ENCODE measurements at regions not wholly inside any gene's neighbourhood (a gene's known extent, or its start where the extent isn't known, plus 50 kb on each side); places are given as distances from the start of the nearest gene placed in this dataset.

- DNase-seq (ENCODE audit: low read depth), result no peak
Measured at GRCh38 chr5:68352166-68352565, 136.6 kb downstream of the PIK3R1 start.

- DNase-seq (ENCODE audit: low read depth), result no peak
Measured at GRCh38 chr5:68353605-68354004, 138.0 kb downstream of the PIK3R1 start.

DNA sequence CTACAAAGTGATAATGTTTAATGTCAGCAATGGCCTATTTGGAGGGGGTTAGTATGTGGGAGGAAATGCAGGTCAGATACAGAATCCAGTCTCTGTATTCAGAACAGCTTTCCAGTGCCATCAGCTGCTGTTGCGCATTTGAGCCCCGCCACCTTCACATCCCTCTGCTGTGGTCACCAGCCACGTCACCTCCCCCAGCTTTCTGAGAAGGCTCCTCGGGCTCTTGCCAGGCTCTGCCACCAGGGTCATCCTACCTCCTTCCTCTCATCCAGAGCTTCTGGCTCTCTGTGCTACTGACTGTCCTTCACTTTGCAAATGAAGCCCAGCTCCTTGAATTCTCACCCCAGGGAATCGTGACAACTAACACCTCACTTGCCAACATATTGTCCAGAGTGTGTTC is 138.8 kb downstream of the PIK3R1 start:
- no peak for DNase-seq (ENCODE audit: low read depth)

DNA sequence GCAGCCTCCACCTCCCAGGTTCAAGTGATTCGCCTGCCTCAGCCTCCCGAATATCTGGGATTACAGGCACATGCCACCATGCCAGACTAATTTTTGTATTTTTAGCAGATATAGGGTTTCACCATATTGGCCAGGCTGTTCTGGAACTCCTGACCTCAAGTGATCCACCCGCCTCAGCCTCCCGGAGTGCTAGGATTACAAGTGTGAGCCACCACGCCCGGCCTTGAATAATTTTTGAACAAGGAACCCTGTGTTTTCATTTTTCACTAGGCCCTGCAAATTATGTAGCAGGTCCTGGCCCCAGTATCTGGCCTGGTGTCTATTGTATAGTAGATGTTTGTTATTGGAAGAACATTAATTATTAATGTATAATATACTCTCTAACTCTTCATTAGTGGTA is 140.7 kb downstream of the PIK3R1 start:
- no peak for DNase-seq (ENCODE audit: low read depth)

DNA sequence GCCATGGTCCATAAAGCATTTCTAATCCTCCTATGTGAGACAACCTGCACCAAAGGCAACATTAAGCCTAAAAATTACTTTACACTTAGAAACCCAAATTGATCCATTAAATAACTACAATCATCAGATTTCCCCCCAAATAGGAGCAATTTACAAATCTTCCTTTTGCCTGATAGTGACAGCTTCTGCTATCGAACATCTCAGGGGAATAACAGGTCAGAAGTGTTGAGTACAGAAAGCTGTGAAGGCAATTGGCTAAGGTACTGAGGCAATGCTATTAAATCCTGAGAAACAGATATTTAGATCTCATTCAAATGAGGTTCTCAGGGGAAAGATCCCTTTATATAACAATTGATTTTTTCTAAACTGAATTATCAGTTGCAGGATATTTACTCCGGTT is 141.1 kb downstream of the PIK3R1 start:
- no peak for DNase-seq (ENCODE audit: low read depth)

DNA sequence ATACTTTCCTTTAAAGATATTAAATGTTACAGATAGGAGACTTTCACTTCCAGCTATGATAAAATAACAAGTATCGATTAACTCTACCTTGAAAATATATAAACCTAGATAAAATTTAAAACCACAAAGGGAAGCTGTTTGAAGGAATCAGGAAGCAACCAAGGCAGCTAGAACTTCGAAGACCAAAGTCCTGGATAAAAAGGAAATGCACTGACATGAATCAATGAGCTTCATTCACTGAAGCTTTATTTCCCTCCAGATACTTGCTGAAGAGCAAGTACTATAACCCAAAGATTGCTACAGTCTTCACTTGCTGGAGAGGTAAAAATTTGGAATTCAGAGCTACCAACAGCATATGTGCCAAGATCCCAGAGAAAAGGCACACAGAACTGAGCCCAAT is 144.1 kb downstream of the PIK3R1 start:
- no peak for DNase-seq (ENCODE audit: low read depth)

DNA sequence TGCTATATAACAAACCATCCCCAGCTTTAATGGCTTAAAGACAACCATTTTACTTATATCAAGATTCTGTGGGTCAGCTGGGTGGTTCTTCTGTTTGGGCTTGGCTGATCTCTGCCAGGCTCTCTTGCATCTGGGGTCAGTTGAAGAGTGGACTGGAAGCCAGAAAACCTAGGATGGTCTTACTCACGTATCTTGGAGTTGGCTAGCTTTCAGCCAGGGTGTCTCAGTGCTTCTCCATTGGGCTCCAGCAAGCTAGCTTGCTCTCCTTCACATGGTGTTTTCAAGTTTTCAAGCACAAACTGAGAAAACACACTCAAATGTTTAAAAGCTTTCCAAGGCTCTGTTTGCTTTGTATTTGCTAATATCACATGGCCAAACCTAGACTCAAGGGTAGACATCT is 146.8 kb downstream of the PIK3R1 start:
- DNase-seq (ENCODE audit: low read depth), result no peak

DNA sequence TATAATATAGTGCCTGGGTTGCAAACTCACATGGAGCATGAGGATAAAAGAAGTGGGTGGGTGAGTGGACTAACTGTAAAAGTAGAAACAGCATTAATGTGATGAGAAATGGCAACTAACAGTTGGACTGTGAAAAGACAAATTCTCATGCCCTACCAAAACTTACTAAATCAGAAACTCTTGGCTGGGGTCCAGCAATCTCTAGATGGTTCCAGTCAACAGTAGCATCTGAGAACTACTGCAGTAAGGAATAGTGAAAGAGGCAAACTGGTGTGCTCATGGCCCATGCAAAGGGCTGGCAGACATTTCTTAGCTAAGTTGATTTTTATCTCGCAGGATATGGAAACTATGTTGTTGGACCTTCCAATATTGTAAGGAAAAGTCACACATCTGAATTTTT is 150.3 kb downstream of the PIK3R1 start:
- DNase-seq (ENCODE audit: low read depth), result no peak

GRCh38 chr5:68367287-68367686 is 151.7 kb downstream of the PIK3R1 start:
- DNase-seq (ENCODE audit: low read depth), result no peak

DNA sequence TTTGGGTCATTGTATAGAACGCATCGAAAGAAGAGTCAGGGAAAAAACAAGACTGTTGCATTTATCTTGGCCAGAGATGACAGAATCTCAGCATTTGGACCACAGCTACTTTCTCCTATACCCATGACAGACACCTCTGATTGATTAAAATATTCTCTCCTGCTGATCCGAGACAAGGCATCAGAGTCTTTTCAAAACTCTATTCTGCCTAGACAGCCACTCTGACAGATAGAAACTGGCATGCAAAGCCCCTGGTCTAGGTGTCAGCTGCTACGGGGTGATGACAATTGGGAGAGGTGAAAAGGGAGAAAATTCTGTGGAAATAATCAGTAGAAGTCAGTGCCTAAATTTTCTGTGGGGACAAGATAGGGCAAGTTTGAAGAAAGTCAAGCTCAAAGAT is 152.2 kb downstream of the PIK3R1 start:
- DNase-seq (ENCODE audit: low read depth), result no peak

- DNase-seq (ENCODE audit: low read depth), result no peak
Measured at GRCh38 chr5:68368311-68369022, 152.9 kb downstream of the PIK3R1 start.

DNA sequence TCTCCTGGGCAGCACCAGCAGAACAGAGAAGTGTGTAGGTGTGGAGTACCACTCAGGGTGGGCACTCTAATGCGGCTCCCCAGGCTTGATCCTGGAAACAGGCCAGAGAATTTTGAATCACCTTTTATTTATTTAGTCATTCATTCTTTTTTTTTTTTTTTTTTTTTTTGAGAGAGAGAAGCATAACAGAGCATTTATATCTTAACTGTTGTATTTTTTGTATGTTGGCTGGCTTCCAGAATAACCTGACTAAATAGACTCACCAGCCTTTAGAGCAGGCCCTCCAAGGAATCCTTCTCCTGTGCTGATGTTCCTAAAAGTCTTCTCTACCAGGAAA is 153.4 kb downstream of the PIK3R1 start:
- DNase-seq (ENCODE audit: low read depth), result no peak

- no peak for DNase-seq (ENCODE audit: low read depth)
Measured at GRCh38 chr5:68369457-68370125, 154.0 kb downstream of the PIK3R1 start.

DNA sequence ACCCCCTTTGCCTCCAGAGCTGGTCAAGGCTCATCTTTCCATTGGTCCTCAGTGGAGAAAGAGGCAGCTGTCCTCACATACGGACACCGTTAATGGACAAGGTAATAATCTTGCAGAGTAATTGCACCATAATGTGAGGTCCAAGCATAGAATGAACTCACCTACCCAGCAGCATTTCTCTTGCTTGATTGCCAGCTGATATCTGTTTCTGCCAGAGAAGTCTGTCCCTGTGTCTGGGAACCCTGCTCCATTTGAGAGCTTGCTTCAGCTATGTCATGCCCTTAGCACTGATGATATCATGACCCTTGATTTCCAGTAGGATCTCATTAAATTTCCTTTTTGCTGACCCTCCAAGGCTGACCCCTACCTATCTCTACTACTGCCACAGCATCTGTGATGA is 154.6 kb downstream of the PIK3R1 start:
- DNase-seq (ENCODE audit: low read depth), result no peak

DNA sequence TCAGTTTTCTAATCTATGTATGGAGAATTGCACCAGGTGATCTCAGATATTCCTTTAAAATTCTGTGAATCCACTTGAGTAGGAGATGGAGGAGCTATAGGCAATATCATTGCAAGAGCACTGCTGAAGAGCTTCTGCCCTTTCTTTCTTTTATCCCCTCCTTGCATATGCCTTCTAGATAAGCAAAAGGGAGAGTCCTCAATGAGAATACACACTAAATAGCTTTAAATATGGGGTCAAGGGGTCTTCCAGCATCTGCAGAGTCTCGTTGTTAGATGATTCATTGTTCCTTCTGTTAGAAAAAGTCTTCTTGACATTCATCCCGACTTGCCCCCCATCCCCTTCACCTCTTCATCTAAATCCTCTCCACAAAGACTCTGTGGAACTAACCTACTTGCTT is 156.1 kb downstream of the PIK3R1 start:
- DNase-seq (ENCODE audit: low read depth), result no peak

DNA sequence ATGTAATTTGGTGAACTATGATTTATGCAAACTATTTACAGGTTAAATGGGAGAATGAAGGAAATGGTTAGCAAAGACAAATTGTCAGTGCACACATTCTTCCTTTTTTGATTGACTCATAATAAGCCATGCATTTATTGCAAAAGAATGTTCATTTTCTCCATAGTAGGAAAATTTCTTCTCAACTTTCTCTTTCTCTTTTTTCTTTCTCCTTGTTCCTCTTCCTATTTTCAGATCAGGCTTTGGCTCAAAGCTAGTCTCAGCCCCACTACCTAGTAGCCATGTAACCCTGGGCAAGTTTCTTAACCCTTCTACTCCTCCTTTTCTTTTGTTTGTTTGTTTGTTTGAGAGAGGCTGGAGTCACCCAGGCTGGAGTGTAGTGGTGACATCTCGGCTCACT is 156.6 kb downstream of the PIK3R1 start:
- no peak for DNase-seq (ENCODE audit: low read depth)

DNA sequence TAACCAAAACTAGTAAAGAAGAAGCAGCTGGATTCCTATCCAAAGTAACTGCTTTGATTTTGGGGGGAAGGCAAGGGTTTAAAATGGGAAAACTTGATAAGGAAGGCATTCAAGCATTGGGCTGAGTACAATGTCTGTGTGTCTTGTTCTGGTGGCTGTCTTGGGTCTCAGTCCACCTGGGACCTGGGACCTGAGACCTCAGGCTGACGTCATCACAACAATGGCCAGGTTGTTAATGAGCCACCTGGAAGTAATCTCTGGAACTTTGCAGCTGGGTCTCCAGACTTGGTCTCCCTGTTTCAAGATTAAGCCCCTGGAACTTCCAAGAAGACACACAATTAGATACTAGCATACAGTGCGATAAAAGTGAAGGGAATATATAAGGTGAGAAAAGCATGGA is 157.5 kb downstream of the PIK3R1 start:
- no peak for DNase-seq (ENCODE audit: low read depth)

DNA sequence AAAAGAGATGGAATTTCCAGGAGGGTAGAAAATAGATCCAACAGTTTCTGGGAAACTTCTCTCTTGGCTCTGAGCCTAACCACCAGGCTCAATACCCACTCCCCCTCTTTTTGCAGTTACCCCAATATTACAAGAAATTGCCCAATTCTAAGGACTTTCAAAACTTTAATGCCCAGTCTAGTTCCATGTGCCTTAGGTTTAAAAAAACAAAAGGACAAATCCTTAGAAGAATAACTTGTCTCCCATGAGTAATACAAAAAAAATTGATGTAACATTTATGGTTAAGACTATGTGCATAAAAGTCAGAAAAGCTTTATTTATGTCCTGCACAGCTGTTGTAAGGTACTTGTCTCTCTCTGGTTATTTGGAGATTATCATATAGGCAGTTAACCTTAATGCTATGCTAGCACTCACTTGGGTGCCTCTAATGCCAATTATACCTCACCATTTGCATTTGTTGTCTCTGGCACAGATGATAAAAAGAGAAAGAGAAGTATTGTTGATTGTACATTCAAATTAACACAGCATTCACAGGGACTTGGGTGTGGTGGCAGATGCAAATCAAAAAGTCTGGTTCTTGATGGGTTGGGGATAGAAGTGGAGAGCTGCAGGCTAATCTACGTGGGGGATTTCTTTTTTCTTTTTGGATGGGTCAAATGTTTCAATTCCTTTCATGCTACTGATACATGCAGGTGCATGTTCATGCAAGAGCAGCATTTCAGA is 159.4 kb downstream of the PIK3R1 start:
- no peak for DNase-seq (ENCODE audit: low read depth)

- DNase-seq (ENCODE audit: low read depth), result no peak
Measured at GRCh38 chr5:68375540-68375939, 160.0 kb downstream of the PIK3R1 start.

GRCh38 chr5:68376935-68377334 is 161.4 kb downstream of the PIK3R1 start:
- DNase-seq (ENCODE audit: low read depth), result no peak

DNA sequence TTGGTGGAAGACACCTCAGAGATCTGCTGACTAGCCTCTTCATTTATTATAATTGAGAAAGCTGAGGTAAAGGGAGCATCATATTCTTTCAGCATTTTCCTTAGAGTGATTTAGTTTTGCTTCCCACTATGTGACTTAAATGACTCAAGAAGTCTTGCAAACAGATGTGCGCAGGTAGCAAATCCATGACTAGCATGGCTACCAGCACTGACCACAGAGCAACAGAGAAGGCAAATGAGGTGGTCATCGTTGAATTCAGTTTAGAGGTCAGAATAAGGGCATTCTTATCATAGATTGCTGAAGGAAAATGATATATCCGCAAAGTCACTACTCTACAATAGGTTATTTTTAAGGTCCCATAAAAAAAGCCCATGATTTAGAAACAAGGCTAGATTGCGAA is 162.2 kb downstream of the PIK3R1 start:
- no peak for DNase-seq (ENCODE audit: low read depth)

DNA sequence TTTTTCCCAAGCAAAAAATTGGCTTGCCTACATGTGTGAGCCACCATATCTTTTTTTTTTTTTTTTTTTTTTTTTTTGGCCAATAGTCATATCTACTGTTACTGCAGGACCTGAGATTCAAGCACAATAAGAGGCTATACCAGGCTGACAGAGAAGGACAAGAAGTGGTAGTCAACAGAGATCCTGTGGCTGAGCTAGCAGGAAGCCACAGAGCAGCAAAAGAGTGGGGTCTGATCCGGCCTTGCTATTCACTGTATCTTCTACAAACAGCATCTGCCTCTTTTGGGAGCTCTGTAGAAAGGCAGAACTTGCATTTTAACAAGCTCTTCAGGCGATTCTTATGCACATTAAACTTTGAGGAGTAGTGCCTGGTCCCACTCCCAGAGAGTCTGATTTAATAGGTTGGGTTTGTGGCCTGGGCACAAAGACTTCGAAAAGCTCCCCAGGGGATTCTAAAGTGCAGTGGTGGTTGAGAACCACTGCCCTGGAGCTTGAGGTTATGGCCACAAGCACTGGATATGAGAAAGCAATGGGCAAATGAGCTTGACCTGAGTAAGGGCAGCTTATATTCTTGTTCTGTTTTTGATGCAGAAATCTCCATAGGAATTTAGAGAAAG is 162.8 kb downstream of the PIK3R1 start:
- DNase-seq (ENCODE audit: low read depth), result no peak
